Stimulated activated CD8-positive, alpha-beta memory T cell treated with anti-CD3 and anti-CD28 coated beads, Interleukin-7, amount 100 ng/mL, for 48 hours (primary cell): ENCODE measurements at regions not wholly inside any gene's neighbourhood (a gene's known extent, or its start where the extent isn't known, plus 50 kb on each side); places are given as distances from the start of the nearest gene placed in this dataset.
"Not testable (repeated sequence)": the region's sequence is repeated elsewhere in the genome, so short reads cannot be mapped to it uniquely, and the experiment has no call there.

Source experiments
- DNase-seq, 2 donors: peaks; one replicate each; pipeline ENCODE4 v3.0.0-alpha.2; 2020; ENCODE audit warnings: low read depth in 1 of 2; ENCODE audit errors: extremely low read depth in 1 of 2

- DNase-seq, result no peak
These were observed 496.9 kb upstream of the CAMK1G start for GRCh38 chr1:209086486-209087192.

- DNase-seq, result no peak
These were observed 489.1 kb upstream of the CAMK1G start for GRCh38 chr1:209094384-209094783.

DNA sequence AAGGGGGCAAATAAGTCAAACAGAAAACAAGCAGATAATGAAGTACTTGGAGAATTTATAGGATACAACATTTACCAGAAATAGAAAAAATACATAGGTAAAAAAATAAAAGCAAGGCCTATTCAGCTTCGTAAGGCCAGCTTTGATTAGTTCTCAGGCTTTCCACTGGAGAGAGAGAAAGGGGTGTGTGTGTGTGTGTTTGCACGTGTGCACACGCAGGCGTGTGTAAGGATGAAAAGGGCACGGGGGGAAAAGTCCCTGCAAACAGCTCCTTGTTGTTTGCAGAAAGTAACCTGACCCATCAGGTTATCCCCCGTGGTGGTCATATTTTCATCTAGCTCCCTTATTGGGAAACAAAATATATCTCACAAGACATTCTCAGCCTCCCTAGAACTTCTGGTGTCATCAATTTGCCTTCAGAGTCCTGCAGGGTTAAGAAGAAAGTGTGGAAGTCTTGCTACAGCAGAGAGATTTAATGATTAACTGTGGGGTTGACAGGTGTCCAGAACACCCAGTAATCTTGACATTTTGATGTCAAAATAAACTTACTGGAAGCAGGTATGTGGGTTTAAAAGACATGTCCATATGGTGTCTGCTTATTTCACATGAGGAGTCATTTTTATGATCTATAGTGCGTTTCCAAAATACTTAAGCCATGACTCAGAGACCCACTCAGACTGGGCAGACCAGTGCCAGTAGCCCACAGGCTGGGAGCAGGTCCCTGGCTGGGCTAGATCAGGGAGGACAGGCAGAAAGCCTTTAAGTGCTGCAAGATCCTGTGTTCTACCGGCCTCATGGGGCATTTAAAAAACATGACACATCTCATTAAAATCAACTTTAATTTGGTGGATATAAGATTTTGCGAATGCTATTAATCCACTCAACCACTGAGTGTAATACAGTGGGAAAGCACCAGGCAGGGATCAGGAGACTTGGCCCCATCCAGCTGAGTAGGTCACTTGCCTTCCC, 487.6 kb upstream of the CAMK1G start:
- DNase-seq, result no peak

DNA sequence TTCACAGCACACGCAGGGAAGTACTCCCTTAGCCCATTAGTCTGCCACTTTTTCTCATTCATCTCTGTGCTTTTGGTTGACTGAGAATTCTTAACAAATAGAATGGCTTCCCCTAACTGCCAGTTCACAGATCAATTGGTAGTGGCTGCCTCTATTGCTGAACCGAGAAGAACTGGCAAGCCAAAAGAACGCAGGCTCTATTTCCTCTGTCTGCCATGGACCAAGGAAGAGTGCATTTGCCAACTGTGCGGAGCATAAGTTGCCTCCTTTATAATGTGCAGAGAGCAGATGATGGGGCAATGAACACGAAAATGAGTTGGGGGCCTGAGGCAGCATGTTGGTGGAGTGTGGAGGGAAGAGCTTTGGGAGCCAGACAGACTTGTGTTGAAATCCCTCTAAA, 483.1 kb upstream of the CAMK1G start:
- DNase-seq, result no peak

- no peak for DNase-seq
These were observed 482.4 kb upstream of the CAMK1G start for GRCh38 chr1:209101106-209101505.

DNA sequence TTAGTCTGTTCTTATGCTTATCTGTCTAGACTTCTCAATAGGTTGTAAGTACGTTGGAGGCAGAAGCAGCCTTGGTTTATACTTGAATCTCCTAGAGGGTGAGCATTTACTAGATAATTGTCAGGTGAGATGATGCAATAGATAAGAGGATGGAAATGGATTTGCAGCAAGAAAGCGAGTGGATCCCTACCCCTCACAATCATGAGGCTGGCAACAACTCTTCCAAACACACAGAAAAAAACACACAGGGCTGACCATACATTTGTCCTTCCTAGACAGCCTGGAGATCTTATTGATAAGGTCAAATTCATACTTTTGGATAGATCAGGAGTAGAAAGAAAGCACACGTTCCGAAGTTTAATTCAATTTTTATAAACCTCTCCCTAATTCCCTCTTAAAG, 481.4 kb upstream of the CAMK1G start:
- DNase-seq, result no peak

- DNase-seq, result no peak
These were observed 481.0 kb upstream of the CAMK1G start for GRCh38 chr1:209102531-209102930.

GRCh38 chr1:209103092-209103491, 480.4 kb upstream of the CAMK1G start:
- no peak for DNase-seq

- DNase-seq, result no peak
These were observed 478.9 kb upstream of the CAMK1G start for GRCh38 chr1:209104646-209105045.

- no peak for DNase-seq
These were observed 477.8 kb upstream of the CAMK1G start for GRCh38 chr1:209105701-209106100.

GRCh38 chr1:209106237-209106741, 477.2 kb upstream of the CAMK1G start:
- no peak for DNase-seq

GRCh38 chr1:209106861-209107260, 476.7 kb upstream of the CAMK1G start:
- DNase-seq, result no peak

- DNase-seq, result no peak
These were observed 476.0 kb upstream of the CAMK1G start for GRCh38 chr1:209107535-209107934.

- DNase-seq, result no peak
These were observed 474.3 kb upstream of the CAMK1G start for GRCh38 chr1:209109001-209109785.

DNA sequence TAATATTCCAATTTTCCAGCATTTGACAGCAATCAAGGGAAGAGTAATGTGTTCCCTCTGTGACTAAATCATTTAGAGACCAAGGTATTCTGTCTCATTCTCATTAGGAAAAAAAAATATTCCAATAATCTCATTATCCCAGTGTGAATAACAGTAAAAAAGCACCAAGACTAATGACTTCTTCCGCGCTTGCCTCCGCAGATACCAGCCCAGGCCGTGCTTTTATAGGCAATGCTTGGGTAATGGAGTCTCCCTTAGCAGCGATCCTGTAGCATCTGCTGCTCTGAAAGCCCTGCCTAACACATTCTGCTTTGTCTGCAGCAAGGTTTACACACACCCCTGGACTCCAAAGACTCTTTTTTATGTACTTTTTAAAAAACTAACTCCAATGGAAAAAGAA, 470.0 kb upstream of the CAMK1G start:
- no peak for DNase-seq

DNA sequence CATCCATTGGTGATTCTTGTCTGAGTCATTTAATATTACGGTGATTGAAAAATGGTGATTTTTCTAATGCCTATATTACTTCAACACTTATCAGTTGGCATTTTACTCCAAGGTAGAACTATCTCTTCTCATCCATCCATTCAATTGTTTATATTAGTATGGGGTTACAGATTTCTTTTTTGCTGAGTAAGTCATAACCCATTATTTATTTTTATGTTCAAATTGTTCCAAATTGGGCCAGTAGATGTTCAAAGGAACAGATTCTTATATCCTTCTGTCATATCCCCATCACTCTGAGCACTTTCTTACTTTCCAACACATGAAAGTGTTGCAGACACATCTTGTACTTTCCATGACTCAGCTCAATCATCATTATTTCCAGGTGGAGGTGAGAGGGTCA, 466.8 kb upstream of the CAMK1G start:
- DNase-seq, result no peak

GRCh38 chr1:209123601-209124000, 459.9 kb upstream of the CAMK1G start:
- DNase-seq, result no peak

DNA sequence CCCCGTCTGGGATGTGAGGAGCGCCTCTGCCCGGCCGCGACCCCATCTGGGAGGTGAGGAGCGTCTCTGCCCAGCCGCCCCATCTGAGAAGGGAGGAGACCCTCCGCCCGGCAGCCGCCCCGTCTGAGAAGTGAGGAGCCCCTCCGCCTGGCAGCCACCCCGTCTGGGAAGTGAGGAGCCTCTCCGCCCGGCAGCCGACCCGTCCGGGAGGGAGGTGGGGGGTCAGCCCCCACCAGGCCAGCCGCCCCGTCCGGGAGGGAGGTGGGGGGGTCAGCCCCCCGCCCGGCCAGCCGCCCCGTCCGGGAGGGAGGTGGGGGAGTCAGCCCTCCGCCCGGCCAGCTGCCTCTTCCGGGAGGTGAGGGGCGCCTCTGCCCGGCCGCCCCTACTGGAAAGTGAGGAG, 454.4 kb upstream of the CAMK1G start:
- DNase-seq, result not testable (repeated sequence)

- no peak for DNase-seq
These were observed 452.6 kb upstream of the CAMK1G start for GRCh38 chr1:209130886-209131285.

- DNase-seq, result no peak
These were observed 450.6 kb upstream of the CAMK1G start for GRCh38 chr1:209132736-209133467.
